HepG2 (cell line): ENCODE measurements at regions not wholly inside any gene's neighbourhood (a gene's known extent, or its start where the extent isn't known, plus 50 kb on each side); places are given as distances from the start of the nearest gene placed in this dataset.

ENCODE experiments used
- ATAC-seq: fragments of 200-7000 bp; cut with Tn5 transposase; 3 replicates; pipeline ENCODE4 v1.9.1; 2020; ENCODE audit warnings: mild to moderate bottlenecking, moderate library complexity
- BruUV-seq: library from RNA; stranded (reverse); fragments of 400-500 nt; replicated peaks from 2 replicates; lab custom pipeline; 2021; lab: Mats Ljungman, UMichigan
- CTCF ChIA-PET: fragments of 300-600 bp; formaldehyde crosslinking; extraction: SDS; loops from one replicate; lab custom pipeline; 2021; ENCODE audit warnings: low total read pairs, inconsistent platforms, low intra/inter-chr PET ratio; lab: Yijun Ruan, JAX
- POLR2A ChIA-PET: fragments of 350-600 bp; sonication (Branson Sonifier 250); formaldehyde crosslinking; loops from one replicate; lab custom pipeline; 2020; ENCODE audit warnings: antibody characterized with exemption, inconsistent platforms; lab: Yijun Ruan, JAX
- DNase-seq: peaks from one replicate; pipeline ENCODE4 v3.0.0-alpha.2; 2015; ENCODE audit warnings: low spot score
- FAIRE-seq: peaks from 3 replicates; lab custom pipeline; 2011; peaks lifted over from hg19 to GRCh38; lab: Jason Lieb, UNC
- H2AFZ ChIP-seq: one replicate; pipeline ENCODE4 v1.6.1; 2011; ENCODE audit warnings: low read length, inconsistent platforms
- H3K27ac ChIP-seq: fragments of 300-600 bp; 3 replicates; pipeline ENCODE4 v1.8.0; 2011; ENCODE audit warnings: mixed run types, mild to moderate bottlenecking, mixed read lengths, low read length, inconsistent platforms; ENCODE audit not compliant: insufficient read depth; ENCODE audit errors: extremely low read length
- H3K27me3 ChIP-seq, 2 experiments: fragments of 200-600 bp in 1 of 2; 2 replicates in 1 of 2; 3 replicates in 1 of 2; pipeline versions ENCODE4 v1.6.0 to v1.8.0; 2011; ENCODE audit warnings: low read length in 2 of 2, mild to moderate bottlenecking in 2 of 2, moderate library complexity in 2 of 2, inconsistent platforms in 1 of 2; ENCODE audit not compliant: insufficient read depth in 2 of 2, control insufficient read depth in 1 of 2
- H3K36me3 ChIP-seq, 2 experiments: fragments of 200-600 bp in 1 of 2; replicated peaks in 1 of 2; 2 replicates in 1 of 2; 3 replicates in 1 of 2; pipeline versions ENCODE4 v1.5.1 to v1.8.0; 2011; ENCODE audit warnings: low read length in 2 of 2, inconsistent platforms in 1 of 2; ENCODE audit not compliant: insufficient read depth in 2 of 2, control insufficient read depth in 1 of 2
- H3K4me1 ChIP-seq: 2 replicates; pipeline ENCODE4 v1.5.1; 2012; ENCODE audit warnings: low read length, inconsistent platforms; ENCODE audit not compliant: insufficient read depth
- H3K4me2 ChIP-seq: 2 replicates; pipeline ENCODE4 v1.6.0; 2011; ENCODE audit warnings: low read depth, low read length, inconsistent platforms
- H3K4me3 ChIP-seq, 3 experiments: fragments of 200-600 bp in 1 of 3; sonication (generic), shearing (Covaris generic) in 1 of 3; replicated peaks in 1 of 3; 2 replicates each; pipeline ENCODE4 v1.5.1; 2011 to 2016; ENCODE audit warnings: low read length in 3 of 3, inconsistent platforms in 2 of 3, low read depth in 2 of 3, mild to moderate bottlenecking in 2 of 3, control low read depth in 1 of 3, mixed read lengths in 1 of 3; ENCODE audit not compliant: insufficient read depth in 1 of 3
- H3K79me2 ChIP-seq: one replicate; pipeline ENCODE4 v1.6.1; 2011; ENCODE audit warnings: low read length, inconsistent platforms; ENCODE audit not compliant: insufficient read depth
- H3K9ac ChIP-seq: 2 replicates; pipeline ENCODE4 v1.6.0; 2011; ENCODE audit warnings: mild to moderate bottlenecking, low read depth, low read length, inconsistent platforms; ENCODE audit not compliant: insufficient read depth
- H3K9me3 ChIP-seq: 2 replicates; pipeline ENCODE4 v1.5.1; 2012; ENCODE audit warnings: mild to moderate bottlenecking, low read length
- H4K20me1 ChIP-seq: 2 replicates; pipeline ENCODE4 v1.6.0; 2011; ENCODE audit warnings: inconsistent platforms, mild to moderate bottlenecking, low read length, moderate library complexity; ENCODE audit not compliant: insufficient read depth
- NRL ChIP-seq: sonication (generic); formaldehyde crosslinking; IDR thresholded peaks from 2 replicates; pipeline ENCODE4 v1.5.0; 2020; ENCODE audit warnings: missing genetic modification reagents, mild to moderate bottlenecking, moderate library complexity, borderline replicate concordance
- PAWR ChIP-seq: sonication (generic); formaldehyde crosslinking; IDR thresholded peaks from 2 replicates; pipeline ENCODE4 v1.4.0; 2020; ENCODE audit warnings: missing genetic modification reagents, mild to moderate bottlenecking, borderline replicate concordance
- TCF7 ChIP-seq: sonication (generic); IDR thresholded peaks from 2 replicates; pipeline ENCODE4 v1.6.1; 2016; ENCODE audit warnings: antibody characterized with exemption, low read depth
- ZNF20 ChIP-seq: sonication (generic); formaldehyde crosslinking; IDR thresholded peaks from 2 replicates; pipeline ENCODE4 v1.4.0; 2020; ENCODE audit warnings: mild to moderate bottlenecking, moderate library complexity, missing genetic modification reagents
- ZNF646 ChIP-seq: sonication (generic); formaldehyde crosslinking; IDR thresholded peaks from 2 replicates; pipeline ENCODE4 v1.9.0; 2021; ENCODE audit warnings: mild to moderate bottlenecking, missing genetic modification reagents
- ZZZ3 ChIP-seq: sonication (generic); formaldehyde crosslinking; IDR thresholded peaks from 2 replicates; pipeline ENCODE4 v1.4.0; 2020; ENCODE audit warnings: missing genetic modification reagents, mild to moderate bottlenecking, borderline replicate concordance
- WGBS: methylation state at CpG from one replicate; pipeline ENCODE4 v1.1.6; 2017; ENCODE audit warnings: low lambda C conversion rate; 5-methylcytosine and 5-hydroxymethylcytosine counted together
- in situ Hi-C: cut with HindIII; loops from 2 replicates; pipeline ENCODE4 v1.10.0; 2017; ENCODE audit warnings: low pct_unique_long_range_greater_than_20kb; ENCODE audit not compliant: extremely low pct_ligation_motif_present
- intact Hi-C: fragments of 100-400 bp; cut with micrococcal nuclease; formaldehyde crosslinking; loops from one replicate; pipeline ENCODE4 v1.10.0; 2022; ENCODE audit not compliant: unreplicated experiment

- Histone ChIP-seq H2AFZ (no peak overlapping the region), H3K4me2 (no peak overlapping the region), H3K4me1 (no peaks in the 10 kb centered on the region), H3K27me3 (no peaks in the 10 kb centered on the region), H4K20me1 (no peaks in the 10 kb centered on the region; the same call in 1 of the 2 replicates), H3K79me2 (no peaks in the 10 kb centered on the region), H3K4me3 (no peak overlapping the region), H3K27ac (no peak overlapping the region), H3K9ac (no peak overlapping the region), H3K9me3 (no peaks in the 10 kb centered on the region), H3K36me3 (no peaks in the 10 kb centered on the region)
- intact Hi-C loops, result no loop called here
- DNase-seq (no peak), ATAC-seq (no peak), FAIRE-seq (no peak)
- in situ Hi-C loops, result no loop called here
- CTCF ChIA-PET, result no interaction called here
- BruUV-seq, result no TSS peak
- 3% methylated on average over 3 of the region's 3 CpGs for WGBS
- TF ChIP-seq TCF7 (no peak), PAWR (CRISPR knock-in tag) (no peak), ZZZ3 (CRISPR knock-in tag) (no peak), NRL (CRISPR knock-in tag) (no peak), ZNF20 (CRISPR knock-in tag) (no peak), ZNF646 (CRISPR knock-in tag) (no peak)
- POLR2A ChIA-PET, result no interaction called here
These were observed 723.8 kb downstream of the CDH11 start for GRCh38 chr16:64397945-64398508.
